ENCODE measurements at regions not wholly inside any gene's neighbourhood (a gene's known extent, or its start where the extent isn't known, plus 50 kb on each side); places are given as distances from the start of the nearest gene placed in this dataset.

- TF ChIP-seq TCF7L2 (IDR thresholded peaks at IDR 0.05; ENCODE audit: low read depth, low read length) (no peak), CTCF (IDR thresholded peaks at IDR 0.05 in 2 of 3, conservative IDR thresholded peaks at IDR 0.05 in 1 of 3; ENCODE audit: insufficient read depth in 2 of 3, low read depth in 1 of 3, low read length in 3 of 3) (no peak)
Observed at GRCh38 chr9:103755986-103756385, 338.1 kb upstream of the SMC2 start.
